Omental fat pad (tissue), 3 donors: ENCODE measurements at regions not wholly inside any gene's neighbourhood (a gene's known extent, or its start where the extent isn't known, plus 50 kb on each side); places are given as distances from the start of the nearest gene placed in this dataset.

Source experiments
- ATAC-seq: fragments of 150-250 bp; one replicate; pipeline ENCODE4 v1.9.1; 2016; ENCODE audit warnings: mild to moderate bottlenecking, moderate library complexity; ENCODE audit not compliant: low FRiP score
- DNase-seq: peaks from one replicate; pipeline ENCODE4 v3.0.0-alpha.2; 2019; ENCODE audit warnings: low spot score
- TF ChIP-seq, protein P1 (sequence below), 3 donors: fragments of 450-650 bp; IDR thresholded peaks; one replicate each; pipeline ENCODE4 v1.5.1; 2016 to 2017; ENCODE audit warnings: antibody characterized with exemption in 3 of 3, mild to moderate bottlenecking in 3 of 3, moderate library complexity in 2 of 3

- TF ChIP-seq, protein P1, sequence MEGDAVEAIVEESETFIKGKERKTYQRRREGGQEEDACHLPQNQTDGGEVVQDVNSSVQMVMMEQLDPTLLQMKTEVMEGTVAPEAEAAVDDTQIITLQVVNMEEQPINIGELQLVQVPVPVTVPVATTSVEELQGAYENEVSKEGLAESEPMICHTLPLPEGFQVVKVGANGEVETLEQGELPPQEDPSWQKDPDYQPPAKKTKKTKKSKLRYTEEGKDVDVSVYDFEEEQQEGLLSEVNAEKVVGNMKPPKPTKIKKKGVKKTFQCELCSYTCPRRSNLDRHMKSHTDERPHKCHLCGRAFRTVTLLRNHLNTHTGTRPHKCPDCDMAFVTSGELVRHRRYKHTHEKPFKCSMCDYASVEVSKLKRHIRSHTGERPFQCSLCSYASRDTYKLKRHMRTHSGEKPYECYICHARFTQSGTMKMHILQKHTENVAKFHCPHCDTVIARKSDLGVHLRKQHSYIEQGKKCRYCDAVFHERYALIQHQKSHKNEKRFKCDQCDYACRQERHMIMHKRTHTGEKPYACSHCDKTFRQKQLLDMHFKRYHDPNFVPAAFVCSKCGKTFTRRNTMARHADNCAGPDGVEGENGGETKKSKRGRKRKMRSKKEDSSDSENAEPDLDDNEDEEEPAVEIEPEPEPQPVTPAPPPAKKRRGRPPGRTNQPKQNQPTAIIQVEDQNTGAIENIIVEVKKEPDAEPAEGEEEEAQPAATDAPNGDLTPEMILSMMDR (IDR thresholded peaks at IDR 0.05): no peak
- ATAC-seq: no peak
- no peak for DNase-seq
Measured at GRCh38 chr22:19652316-19652715, 62.0 kb upstream of the SEPTIN5 start.

- no peak for DNase-seq
- TF ChIP-seq, protein P1 (IDR thresholded peaks at IDR 0.05): no peak
- ATAC-seq: no peak
Measured at GRCh38 chr22:19654338-19654987, 59.8 kb upstream of the SEPTIN5 start.

- ATAC-seq: no peak
- DNase-seq: no peak
- TF ChIP-seq, protein P1 (IDR thresholded peaks at IDR 0.05): no peak
Measured at GRCh38 chr22:19655399-19655798, 58.9 kb upstream of the SEPTIN5 start.

DNA sequence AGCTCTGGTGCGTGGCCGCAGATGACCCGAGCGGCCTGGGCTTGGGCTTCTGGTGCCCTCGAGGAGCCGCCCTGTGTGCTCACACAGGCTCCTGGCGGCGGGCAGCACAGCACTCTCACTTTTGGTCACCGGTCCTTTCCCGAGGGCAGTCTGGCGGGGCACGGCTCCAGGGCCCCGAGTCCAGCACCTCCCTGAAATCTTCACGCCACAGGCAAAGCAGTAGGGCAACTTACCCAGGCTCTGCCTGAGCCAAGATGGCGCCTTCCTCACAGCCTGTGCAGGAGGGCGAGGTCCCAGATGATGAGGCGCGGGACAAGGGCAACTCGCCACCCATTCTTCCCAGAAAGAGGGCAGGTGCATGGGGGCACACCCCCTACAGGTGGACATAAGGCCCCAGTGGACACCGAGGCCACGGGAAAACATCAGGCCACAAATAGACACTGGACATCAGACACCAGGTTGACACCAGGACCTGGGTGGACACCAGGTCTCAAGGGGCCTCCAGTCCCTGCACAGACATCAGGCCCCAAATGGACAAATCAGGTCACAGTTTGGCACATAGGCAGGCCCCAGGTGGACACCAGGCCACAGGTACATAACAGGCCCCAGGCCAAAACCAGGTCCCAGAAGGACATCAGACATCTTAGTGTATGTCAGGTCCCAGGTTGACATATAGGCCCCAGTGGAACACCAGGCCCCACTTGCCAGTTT is 57.6 kb upstream of the SEPTIN5 start:
- no peak for ATAC-seq
- DNase-seq: no peak
- TF ChIP-seq, protein P1 (IDR thresholded peaks at IDR 0.05): no peak

DNA sequence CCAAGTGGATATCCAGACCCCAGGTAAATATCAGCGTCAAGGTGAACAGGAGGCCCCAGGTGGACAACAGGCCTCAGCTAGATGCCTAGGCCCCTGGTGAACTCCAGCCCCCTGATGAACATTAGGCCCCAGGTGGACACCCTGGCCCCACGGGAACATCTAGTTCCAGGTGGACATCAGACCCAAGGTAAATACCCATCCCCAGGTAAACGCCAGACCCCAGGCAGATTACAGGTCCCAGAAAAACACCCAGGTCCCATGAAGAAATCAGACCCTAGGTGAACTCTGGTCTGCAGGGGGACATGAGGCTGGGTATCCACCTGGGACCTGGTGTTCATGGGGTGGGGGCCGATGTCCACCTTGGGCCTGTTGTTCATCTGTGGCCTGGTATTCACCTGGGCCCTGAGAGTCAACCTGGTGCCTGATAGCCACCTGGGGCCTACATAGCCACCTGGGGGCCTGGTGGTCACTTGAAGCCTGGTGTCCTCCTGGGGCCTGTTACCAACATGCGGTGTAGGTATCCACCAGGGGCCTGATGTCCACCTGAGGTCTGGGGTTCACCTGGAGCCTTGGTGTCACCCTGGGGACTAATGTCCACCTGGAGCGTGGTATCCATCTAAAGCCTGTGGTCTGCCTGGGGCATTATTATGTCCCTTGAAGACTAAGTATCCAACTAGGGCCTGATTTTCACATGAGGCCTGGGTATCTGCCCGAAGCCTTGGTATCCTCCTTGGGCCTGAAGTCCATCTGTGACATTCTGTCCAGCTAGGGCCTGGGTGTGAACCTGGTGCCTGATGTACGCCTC is 56.8 kb upstream of the SEPTIN5 start:
- TF ChIP-seq, protein P1 (IDR thresholded peaks at IDR 0.05): no peak
- no peak for DNase-seq
- no peak for ATAC-seq

- DNase-seq (no peak), ATAC-seq (no peak)
- TF ChIP-seq, protein P1 (IDR thresholded peaks at IDR 0.05): no peak
Measured at GRCh38 chr22:19658057-19658966, 56.0 kb upstream of the SEPTIN5 start.
